Neural cell (in vitro differentiated cells): ENCODE measurements at regions not wholly inside any gene's neighbourhood (a gene's known extent, or its start where the extent isn't known, plus 50 kb on each side); places are given as distances from the start of the nearest gene placed in this dataset.

Source experiments
- H2AFZ ChIP-seq: fragments of 200-600, 300-800 bp; sonication (generic), shearing (Covaris generic); 2 replicates; pipeline ENCODE4 v1.6.0; 2014; ENCODE audit warnings: low read depth, mild to moderate bottlenecking, antibody characterized with exemption, low read length, moderate library complexity
- H3F3A ChIP-seq: fragments of 200-600 bp; shearing (Covaris generic); 2 replicates; pipeline ENCODE4 v1.6.1; 2016; ENCODE audit warnings: mild to moderate bottlenecking, moderate library complexity, mixed read lengths, antibody characterized with exemption, low read length; ENCODE audit not compliant: insufficient read depth, poor library complexity, severe bottlenecking
- H3K27ac ChIP-seq: fragments of 200-600, 300-800 bp; sonication (generic), shearing (Covaris generic); 2 replicates; pipeline ENCODE4 v1.5.1; 2014; ENCODE audit warnings: mild to moderate bottlenecking, low read length, moderate library complexity
- H3K27me3 ChIP-seq: fragments of 300-800, 200-600 bp; sonication (generic), shearing (Covaris generic); 2 replicates; pipeline ENCODE4 v1.6.0; 2014; ENCODE audit warnings: mild to moderate bottlenecking, low read depth, low read length, moderate library complexity; ENCODE audit not compliant: insufficient read depth
- H3K36me3 ChIP-seq: fragments of 300-800, 200-600 bp; sonication (generic), shearing (Covaris generic); 2 replicates; pipeline ENCODE4 v1.5.1; 2014; ENCODE audit warnings: mild to moderate bottlenecking, antibody characterized with exemption, low read length, moderate library complexity; ENCODE audit not compliant: insufficient read depth
- H3K4me2 ChIP-seq: fragments of 300-800, 200-600 bp; sonication (generic), shearing (Covaris generic); 2 replicates; pipeline ENCODE4 v1.6.0; 2014; ENCODE audit warnings: mild to moderate bottlenecking, low read length
- H3K4me3 ChIP-seq: fragments of 300-800, 200-600 bp; sonication (generic), shearing (Covaris generic); 2 replicates; pipeline ENCODE4 v1.5.1; 2014; ENCODE audit warnings: mild to moderate bottlenecking, low read length, moderate library complexity
- H3K79me2 ChIP-seq: fragments of 200-600 bp; shearing (Covaris generic); replicated peaks from 2 replicates; pipeline ENCODE4 v1.6.0; 2014; ENCODE audit warnings: mild to moderate bottlenecking, low read length, moderate library complexity; ENCODE audit not compliant: insufficient read depth
- H3K9ac ChIP-seq: fragments of 300-800, 200-600 bp; sonication (generic), shearing (Covaris generic); 2 replicates; pipeline ENCODE4 v1.6.1; 2016; ENCODE audit warnings: mild to moderate bottlenecking, low read length, mixed read lengths
- H3K9me2 ChIP-seq: fragments of 200-600 bp; shearing (Covaris generic); 2 replicates; pipeline ENCODE4 v1.6.1; 2016; ENCODE audit warnings: mild to moderate bottlenecking, low read length, mixed read lengths; ENCODE audit not compliant: insufficient read depth
- H3K9me3 ChIP-seq: fragments of 200-600, 300-800 bp; sonication (generic), shearing (Covaris generic); 2 replicates; pipeline ENCODE4 v1.6.1; 2016; ENCODE audit warnings: mild to moderate bottlenecking, mixed run types, low read length, moderate library complexity, mixed read lengths
- H4K20me1 ChIP-seq: fragments of 200-600 bp; shearing (Covaris generic); 2 replicates; pipeline ENCODE4 v1.6.1; 2016; ENCODE audit warnings: mild to moderate bottlenecking, mixed run types; ENCODE audit not compliant: insufficient read depth
- EP300 ChIP-seq: fragments of 450-650 bp; conservative IDR thresholded peaks from 2 replicates; pipeline ENCODE4 v1.6.1; 2014; ENCODE audit warnings: antibody characterized with exemption, mild to moderate bottlenecking, moderate library complexity; ENCODE audit not compliant: poor library complexity, severe bottlenecking
- EZH2 ChIP-seq: fragments of 200-600, 300-800 bp; shearing (Covaris generic), sonication (generic); IDR thresholded peaks from 2 replicates; pipeline ENCODE4 v1.6.1; 2014; ENCODE audit warnings: antibody characterized with exemption, low read length, borderline replicate concordance, mild to moderate bottlenecking; ENCODE audit not compliant: insufficient read depth, poor library complexity, severe bottlenecking
- MXI1 ChIP-seq: fragments of 450-650 bp; conservative IDR thresholded peaks from 2 replicates; pipeline ENCODE4 v1.6.1; 2014; ENCODE audit warnings: antibody characterized with exemption, mild to moderate bottlenecking; ENCODE audit not compliant: poor library complexity, severe bottlenecking
- POLR2AphosphoS5 ChIP-seq: IDR thresholded peaks from 2 replicates; pipeline ENCODE4 v1.6.1; 2012
- RAD21 ChIP-seq: fragments of 450-650 bp; conservative IDR thresholded peaks from 2 replicates; pipeline ENCODE4 v1.6.1; 2014; ENCODE audit warnings: antibody characterized with exemption, mild to moderate bottlenecking, moderate library complexity
- SMC3 ChIP-seq: fragments of 450-650 bp; conservative IDR thresholded peaks from 2 replicates; pipeline ENCODE4 v1.6.1; 2014; ENCODE audit warnings: antibody characterized with exemption, mild to moderate bottlenecking, moderate library complexity; ENCODE audit not compliant: poor library complexity
- TAF1 ChIP-seq: IDR thresholded peaks from 2 replicates; pipeline ENCODE4 v1.6.1; 2012; ENCODE audit warnings: low read depth
- TF ChIP-seq, protein P1 (sequence below): fragments of 450-650 bp; IDR thresholded peaks from 2 replicates; pipeline ENCODE4 v1.5.1; 2014; ENCODE audit warnings: antibody characterized with exemption, mild to moderate bottlenecking, moderate library complexity; ENCODE audit not compliant: poor library complexity, severe bottlenecking
- TF ChIP-seq, protein P2 (sequence below): IDR thresholded peaks from 2 replicates; pipeline ENCODE4 v1.6.1; 2012; ENCODE audit warnings: borderline replicate concordance

GRCh38 chr2:52072949-52073348 is 1041.0 kb upstream of the NRXN1 start:
- Histone ChIP-seq H3K79me2 (no peaks in the 10 kb centered on the region), H4K20me1 (no peaks in the 10 kb centered on the region), H3K27me3 (no peaks in the 10 kb centered on the region), H3K9ac (no peak overlapping the region), H3F3A (no peaks in the 10 kb centered on the region), H2AFZ (no peak overlapping the region), H3K27ac (no peak overlapping the region), H3K4me3 (no peak overlapping the region), H3K36me3 (no peaks in the 10 kb centered on the region), H3K9me3 (no peaks in the 10 kb centered on the region), H3K4me2 (no peak overlapping the region), H3K9me2 (no peaks in the 10 kb centered on the region)
- no peak for TF ChIP-seq EP300
- TF ChIP-seq EZH2: no peak
- TF ChIP-seq POLR2AphosphoS5: no peak
- TF ChIP-seq TAF1: no peak
- TF ChIP-seq, protein P1, sequence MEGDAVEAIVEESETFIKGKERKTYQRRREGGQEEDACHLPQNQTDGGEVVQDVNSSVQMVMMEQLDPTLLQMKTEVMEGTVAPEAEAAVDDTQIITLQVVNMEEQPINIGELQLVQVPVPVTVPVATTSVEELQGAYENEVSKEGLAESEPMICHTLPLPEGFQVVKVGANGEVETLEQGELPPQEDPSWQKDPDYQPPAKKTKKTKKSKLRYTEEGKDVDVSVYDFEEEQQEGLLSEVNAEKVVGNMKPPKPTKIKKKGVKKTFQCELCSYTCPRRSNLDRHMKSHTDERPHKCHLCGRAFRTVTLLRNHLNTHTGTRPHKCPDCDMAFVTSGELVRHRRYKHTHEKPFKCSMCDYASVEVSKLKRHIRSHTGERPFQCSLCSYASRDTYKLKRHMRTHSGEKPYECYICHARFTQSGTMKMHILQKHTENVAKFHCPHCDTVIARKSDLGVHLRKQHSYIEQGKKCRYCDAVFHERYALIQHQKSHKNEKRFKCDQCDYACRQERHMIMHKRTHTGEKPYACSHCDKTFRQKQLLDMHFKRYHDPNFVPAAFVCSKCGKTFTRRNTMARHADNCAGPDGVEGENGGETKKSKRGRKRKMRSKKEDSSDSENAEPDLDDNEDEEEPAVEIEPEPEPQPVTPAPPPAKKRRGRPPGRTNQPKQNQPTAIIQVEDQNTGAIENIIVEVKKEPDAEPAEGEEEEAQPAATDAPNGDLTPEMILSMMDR: no peak
- TF ChIP-seq, protein P2, sequence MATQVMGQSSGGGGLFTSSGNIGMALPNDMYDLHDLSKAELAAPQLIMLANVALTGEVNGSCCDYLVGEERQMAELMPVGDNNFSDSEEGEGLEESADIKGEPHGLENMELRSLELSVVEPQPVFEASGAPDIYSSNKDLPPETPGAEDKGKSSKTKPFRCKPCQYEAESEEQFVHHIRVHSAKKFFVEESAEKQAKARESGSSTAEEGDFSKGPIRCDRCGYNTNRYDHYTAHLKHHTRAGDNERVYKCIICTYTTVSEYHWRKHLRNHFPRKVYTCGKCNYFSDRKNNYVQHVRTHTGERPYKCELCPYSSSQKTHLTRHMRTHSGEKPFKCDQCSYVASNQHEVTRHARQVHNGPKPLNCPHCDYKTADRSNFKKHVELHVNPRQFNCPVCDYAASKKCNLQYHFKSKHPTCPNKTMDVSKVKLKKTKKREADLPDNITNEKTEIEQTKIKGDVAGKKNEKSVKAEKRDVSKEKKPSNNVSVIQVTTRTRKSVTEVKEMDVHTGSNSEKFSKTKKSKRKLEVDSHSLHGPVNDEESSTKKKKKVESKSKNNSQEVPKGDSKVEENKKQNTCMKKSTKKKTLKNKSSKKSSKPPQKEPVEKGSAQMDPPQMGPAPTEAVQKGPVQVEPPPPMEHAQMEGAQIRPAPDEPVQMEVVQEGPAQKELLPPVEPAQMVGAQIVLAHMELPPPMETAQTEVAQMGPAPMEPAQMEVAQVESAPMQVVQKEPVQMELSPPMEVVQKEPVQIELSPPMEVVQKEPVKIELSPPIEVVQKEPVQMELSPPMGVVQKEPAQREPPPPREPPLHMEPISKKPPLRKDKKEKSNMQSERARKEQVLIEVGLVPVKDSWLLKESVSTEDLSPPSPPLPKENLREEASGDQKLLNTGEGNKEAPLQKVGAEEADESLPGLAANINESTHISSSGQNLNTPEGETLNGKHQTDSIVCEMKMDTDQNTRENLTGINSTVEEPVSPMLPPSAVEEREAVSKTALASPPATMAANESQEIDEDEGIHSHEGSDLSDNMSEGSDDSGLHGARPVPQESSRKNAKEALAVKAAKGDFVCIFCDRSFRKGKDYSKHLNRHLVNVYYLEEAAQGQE: no peak
- TF ChIP-seq SMC3: no peak
- TF ChIP-seq RAD21: no peak
- no peak for TF ChIP-seq MXI1

DNA sequence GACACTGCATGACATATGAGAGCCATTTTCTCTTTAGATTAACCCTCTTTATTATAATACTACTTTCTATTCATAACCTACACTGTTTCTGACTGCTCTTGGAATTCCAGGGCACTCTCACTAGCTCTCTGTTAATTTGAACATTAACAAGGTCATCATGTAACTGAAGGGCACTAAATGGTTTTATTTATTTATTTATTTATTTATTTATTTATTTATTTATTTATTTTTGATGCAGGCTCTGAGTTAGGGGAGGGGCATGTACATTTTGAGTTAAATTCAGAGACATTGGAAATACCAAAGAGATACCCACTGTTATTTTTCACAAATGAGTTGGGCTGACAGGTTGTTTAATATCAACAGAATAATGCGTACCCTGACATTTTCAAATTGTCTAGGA is 1038.7 kb upstream of the NRXN1 start:
- no peaks in the 10 kb centered on the region for H3K9me2 ChIP-seq
- no peaks in the 10 kb centered on the region for H3K9me3 ChIP-seq
- no peak overlapping the region for H2AFZ ChIP-seq
- H3K9ac ChIP-seq: no peak overlapping the region
- no peak overlapping the region for H3K4me3 ChIP-seq
- no peaks in the 10 kb centered on the region for H3K79me2 ChIP-seq
- H3F3A ChIP-seq: no peaks in the 10 kb centered on the region
- no peaks in the 10 kb centered on the region for H3K27me3 ChIP-seq
- H4K20me1 ChIP-seq: no peaks in the 10 kb centered on the region
- no peak overlapping the region for H3K4me2 ChIP-seq
- TF ChIP-seq MXI1: no peak
- TF ChIP-seq, protein P1: no peak
- TF ChIP-seq TAF1: no peak
- no peak for TF ChIP-seq SMC3
- TF ChIP-seq, protein P2: no peak
- no peak for TF ChIP-seq EZH2
- TF ChIP-seq POLR2AphosphoS5: no peak
- TF ChIP-seq RAD21: no peak
- no peak for TF ChIP-seq EP300
- no peaks in the 10 kb centered on the region for H3K36me3 ChIP-seq
- H3K27ac ChIP-seq: no peak overlapping the region
